ENCODE measurements at regions not wholly inside any gene's neighbourhood (a gene's known extent, or its start where the extent isn't known, plus 50 kb on each side); places are given as distances from the start of the nearest gene placed in this dataset.

- TF ChIP-seq CTCF (IDR thresholded peaks at IDR 0.05) (no peak), POLR2A (IDR thresholded peaks at IDR 0.05) (no peak)
Measured at GRCh38 chr1:59204001-59204400, 92.9 kb upstream of the FGGY start.
